GM12865 (cell line): ENCODE measurements at regions not wholly inside any gene's neighbourhood (a gene's known extent, or its start where the extent isn't known, plus 50 kb on each side); places are given as distances from the start of the nearest gene placed in this dataset.

ENCODE experiments used
- DNase-seq: peaks from one replicate; pipeline ENCODE4 v3.0.0; 2010; ENCODE audit warnings: low read depth
- H3K4me3 ChIP-seq: 2 replicates; pipeline ENCODE4 v1.5.1; 2011; ENCODE audit warnings: mild to moderate bottlenecking, low read depth, low read length, control low read depth
- TF ChIP-seq, protein P1 (sequence below): IDR thresholded peaks from 2 replicates; pipeline ENCODE4 v1.5.1; 2011; ENCODE audit warnings: low read length, control low read depth, low read depth, inconsistent platforms; ENCODE audit not compliant: insufficient read depth; ENCODE audit errors: missing control alignments

DNA sequence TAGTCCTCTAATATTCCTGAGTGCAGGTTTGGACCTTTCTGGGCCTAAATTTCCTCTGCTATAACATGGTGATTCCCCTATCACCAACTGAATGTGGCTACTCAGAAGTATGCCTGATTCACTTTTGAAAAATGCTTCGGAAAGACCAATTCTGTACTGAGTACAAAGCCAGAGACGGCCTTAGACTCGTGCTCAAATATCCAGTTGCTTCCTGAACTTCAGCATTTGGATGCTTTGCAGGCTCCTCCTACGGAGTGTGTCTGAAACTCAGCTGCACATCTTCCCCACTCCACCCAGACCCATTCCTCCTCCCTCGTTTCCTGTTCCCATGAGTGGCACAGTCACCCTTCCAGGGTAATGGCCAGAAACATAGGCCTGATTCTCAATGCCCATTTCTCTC, 98.4 kb upstream of the GADD45A start:
- TF ChIP-seq, protein P1, sequence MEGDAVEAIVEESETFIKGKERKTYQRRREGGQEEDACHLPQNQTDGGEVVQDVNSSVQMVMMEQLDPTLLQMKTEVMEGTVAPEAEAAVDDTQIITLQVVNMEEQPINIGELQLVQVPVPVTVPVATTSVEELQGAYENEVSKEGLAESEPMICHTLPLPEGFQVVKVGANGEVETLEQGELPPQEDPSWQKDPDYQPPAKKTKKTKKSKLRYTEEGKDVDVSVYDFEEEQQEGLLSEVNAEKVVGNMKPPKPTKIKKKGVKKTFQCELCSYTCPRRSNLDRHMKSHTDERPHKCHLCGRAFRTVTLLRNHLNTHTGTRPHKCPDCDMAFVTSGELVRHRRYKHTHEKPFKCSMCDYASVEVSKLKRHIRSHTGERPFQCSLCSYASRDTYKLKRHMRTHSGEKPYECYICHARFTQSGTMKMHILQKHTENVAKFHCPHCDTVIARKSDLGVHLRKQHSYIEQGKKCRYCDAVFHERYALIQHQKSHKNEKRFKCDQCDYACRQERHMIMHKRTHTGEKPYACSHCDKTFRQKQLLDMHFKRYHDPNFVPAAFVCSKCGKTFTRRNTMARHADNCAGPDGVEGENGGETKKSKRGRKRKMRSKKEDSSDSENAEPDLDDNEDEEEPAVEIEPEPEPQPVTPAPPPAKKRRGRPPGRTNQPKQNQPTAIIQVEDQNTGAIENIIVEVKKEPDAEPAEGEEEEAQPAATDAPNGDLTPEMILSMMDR = no peak
- no peak overlapping the region for H3K4me3 ChIP-seq
- DNase-seq = no peak

DNA sequence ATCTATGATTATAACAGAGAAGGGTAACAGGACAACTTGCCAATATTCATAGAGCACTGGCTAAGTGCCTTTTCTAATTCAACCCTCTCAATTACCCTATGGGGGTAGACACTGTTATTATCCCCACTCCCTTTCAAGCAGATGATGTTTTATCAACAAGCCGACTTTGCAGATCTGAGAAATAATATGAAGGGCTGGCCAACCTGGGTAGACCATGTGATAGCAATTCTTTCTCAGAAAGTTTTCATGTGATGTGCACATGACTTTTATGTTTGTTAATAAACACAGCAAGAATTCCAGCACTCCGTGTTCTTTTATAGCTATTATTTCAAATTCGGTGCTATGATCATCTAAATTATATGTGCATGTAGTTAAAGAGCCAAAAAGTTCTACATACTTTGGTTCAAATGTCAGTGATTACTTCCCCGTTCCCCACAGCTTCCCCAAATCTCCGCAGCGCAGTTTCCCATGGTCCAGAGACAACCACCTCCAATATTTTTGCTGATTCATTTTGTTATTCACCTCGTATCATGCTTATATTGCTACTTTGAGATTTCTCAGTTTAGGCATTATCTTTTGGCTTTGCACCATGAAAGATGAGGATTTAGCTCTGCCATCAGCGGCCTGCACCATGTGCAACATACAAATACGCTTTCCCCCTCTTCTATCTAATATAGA, 96.7 kb upstream of the GADD45A start:
- TF ChIP-seq, protein P1 = no peak
- H3K4me3 ChIP-seq = no peak overlapping the region
- no peak for DNase-seq

DNA sequence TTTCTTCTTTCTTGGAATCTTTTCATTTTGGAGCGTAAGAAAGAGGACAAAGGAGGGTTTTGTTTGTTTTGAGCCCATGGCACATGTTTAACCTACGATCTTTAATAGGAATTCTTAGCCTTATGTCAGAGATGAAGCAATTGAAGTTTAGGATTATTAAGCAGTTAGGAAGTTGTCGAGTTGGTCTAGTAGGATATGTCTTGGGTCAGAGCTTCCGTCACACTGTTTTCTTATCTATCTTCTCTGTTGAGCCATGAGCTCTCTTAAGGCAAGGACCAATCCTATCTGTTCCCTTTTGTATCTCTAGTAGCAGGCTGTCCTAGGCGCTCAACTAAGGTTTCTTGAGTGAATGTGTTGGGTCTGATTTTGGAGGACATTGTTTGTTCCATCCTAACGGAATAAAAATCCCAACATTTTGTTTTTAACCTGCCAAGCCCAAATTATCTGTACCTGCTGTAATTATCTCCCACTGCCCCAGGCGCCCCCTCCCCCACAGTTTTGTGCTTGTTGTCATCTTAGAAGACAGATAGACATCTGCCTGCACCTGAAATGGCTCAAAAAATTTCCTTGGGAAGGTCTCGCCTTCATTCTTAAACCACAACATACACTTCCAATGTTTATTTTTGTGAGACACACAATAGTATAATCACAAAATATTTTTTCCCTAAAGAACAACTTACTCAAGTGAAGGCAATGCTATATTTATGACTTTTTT, 95.3 kb upstream of the GADD45A start:
- no peak for DNase-seq
- TF ChIP-seq, protein P1 = no peak

DNA sequence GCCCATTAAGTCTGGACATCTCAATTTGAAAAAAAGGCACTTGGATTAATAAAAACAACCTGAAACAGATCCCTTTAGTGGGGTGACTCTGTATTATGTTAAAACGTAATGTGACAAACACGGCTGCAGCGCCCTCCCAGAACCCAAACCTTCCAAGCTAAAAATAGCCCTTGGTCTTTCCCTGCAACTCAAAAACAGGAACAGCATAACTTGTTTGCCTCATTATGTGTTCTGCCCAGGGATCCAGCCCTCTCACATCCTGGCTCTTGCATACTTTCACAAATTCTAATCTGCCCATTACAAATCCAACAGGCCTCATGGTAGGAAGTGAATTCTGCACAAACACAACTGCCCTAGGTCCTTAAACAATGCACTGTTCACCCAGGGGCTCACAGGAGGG, 94.7 kb upstream of the GADD45A start:
- TF ChIP-seq, protein P1 = no peak
- DNase-seq = no peak
- H3K4me3 ChIP-seq = no peak overlapping the region

More for the DNA sequence above, 95.3 kb upstream of the GADD45A start:
- H3K4me3 ChIP-seq = no peak overlapping the region

DNA sequence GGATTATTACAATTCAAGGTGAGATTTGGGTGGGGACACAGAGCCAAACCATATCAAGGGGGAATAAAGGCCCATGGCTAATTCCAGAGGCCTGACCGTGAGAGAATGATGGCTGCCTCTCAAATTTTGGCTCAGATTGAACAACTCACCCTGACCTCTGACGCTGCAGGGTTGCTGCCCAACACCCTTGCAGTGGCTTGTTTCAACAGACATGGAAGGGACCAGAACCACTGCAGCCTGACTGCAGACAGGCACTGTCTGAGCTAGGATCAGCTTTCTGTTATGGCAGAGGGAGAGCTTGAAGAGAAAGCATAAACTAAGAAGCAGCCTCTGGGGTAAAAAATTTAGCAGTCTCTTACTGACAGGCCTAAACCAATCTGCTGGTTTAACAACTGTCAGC, 90.2 kb upstream of the GADD45A start:
- no peak for DNase-seq
- TF ChIP-seq, protein P1 = no peak
- no peak overlapping the region for H3K4me3 ChIP-seq

DNA sequence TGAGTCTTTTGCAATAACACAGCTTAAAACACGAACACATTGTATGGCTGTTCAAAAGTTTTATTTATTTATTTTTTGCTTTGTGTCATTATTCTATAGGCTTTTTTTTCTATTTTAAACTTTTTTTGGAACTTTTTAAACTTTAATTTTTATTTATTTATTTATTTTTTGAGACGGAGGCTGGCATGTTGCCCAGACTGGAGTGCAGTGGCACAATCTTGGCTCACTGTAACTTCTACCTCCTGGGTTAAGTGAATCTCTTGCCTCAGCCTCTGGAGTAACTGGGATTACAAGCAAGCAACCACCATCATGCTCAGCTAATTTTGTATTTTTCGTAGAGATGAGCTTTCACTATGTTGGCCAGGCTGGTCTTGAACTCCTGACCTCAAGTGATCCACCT, 88.3 kb upstream of the GADD45A start:
- TF ChIP-seq, protein P1 = no peak
- DNase-seq = no peak
- no peak overlapping the region for H3K4me3 ChIP-seq

DNA sequence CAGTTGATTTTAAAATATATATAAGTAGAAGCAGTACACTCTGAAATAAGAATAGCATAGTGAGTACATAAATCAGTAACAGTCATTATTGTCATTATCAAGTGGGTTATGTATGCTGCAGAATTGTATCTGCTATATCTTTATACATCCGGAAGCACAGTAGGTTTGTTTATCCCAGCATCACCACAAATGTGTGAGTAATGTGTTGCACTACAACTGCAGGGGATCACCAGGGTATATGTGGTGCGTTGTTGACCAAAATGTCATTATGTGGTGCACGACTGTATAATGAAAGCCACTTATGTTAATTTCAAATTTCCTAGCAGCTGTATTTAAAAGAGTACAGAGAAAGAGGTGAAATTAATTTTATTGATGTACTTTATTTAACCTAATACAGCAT, 87.7 kb upstream of the GADD45A start:
- DNase-seq = no peak
- TF ChIP-seq, protein P1 = no peak

More for the DNA sequence above, 87.7 kb upstream of the GADD45A start:
- H3K4me3 ChIP-seq = no peak overlapping the region
